Transverse colon (tissue), 4 donors: ENCODE measurements at regions not wholly inside any gene's neighbourhood (a gene's known extent, or its start where the extent isn't known, plus 50 kb on each side); places are given as distances from the start of the nearest gene placed in this dataset.

Experiments used
- CTCF ChIP-seq, 5 experiments: fragments of 200-600 bp in 3 of 5; fragments of 450-650 bp in 2 of 5; sonication (generic) in 3 of 5; IDR thresholded peaks; 1 replicate in 2 of 5; 2 replicates in 3 of 5; pipeline ENCODE4 v1.5.1; 2016 to 2017; ENCODE audit warnings: antibody characterized with exemption in 5 of 5, inconsistent platforms in 3 of 5, mild to moderate bottlenecking in 2 of 5, moderate library complexity in 1 of 5
- EP300 ChIP-seq: sonication (generic); formaldehyde crosslinking; IDR thresholded peaks from one replicate; pipeline ENCODE4 v1.6.1; 2017; ENCODE audit warnings: antibody characterized with exemption, low read depth
- POLR2A ChIP-seq: fragments of 450-650 bp; IDR thresholded peaks from one replicate; pipeline ENCODE4 v1.6.1; 2016; ENCODE audit warnings: antibody characterized with exemption, mild to moderate bottlenecking, moderate library complexity
- POLR2AphosphoS5 ChIP-seq, 3 donors: sonication (generic); formaldehyde crosslinking; IDR thresholded peaks; one replicate each; pipeline ENCODE4 v1.6.1; 2016; ENCODE audit warnings: antibody characterized with exemption in 3 of 3

DNA sequence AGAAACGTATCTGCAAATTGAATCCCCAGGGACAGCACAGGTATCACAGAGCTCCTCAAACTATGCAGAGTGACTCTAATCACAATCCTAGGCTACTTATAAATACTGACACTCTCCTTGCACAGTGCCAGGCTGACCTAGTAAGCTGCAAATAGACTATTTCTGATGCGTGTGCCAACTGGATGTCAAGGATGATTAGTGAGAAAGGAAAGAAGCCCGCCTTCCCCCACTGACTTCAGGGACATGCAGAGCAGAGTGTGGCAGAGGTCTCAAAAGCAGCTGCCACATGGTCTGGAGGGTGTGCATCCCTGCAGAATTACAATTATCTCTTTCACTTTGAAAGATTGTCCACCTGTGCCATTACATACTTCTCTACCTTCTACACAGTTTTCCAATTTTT is 235.6 kb downstream of the CPS1 start:
- TF ChIP-seq CTCF (IDR thresholded peaks at IDR 0.05) (no peak), POLR2A (no peak), POLR2AphosphoS5 (IDR thresholded peaks at IDR 0.05) (no peak), EP300 (no peak)
